HEK293T (cell line): ENCODE measurements at regions not wholly inside any gene's neighbourhood (a gene's known extent, or its start where the extent isn't known, plus 50 kb on each side); places are given as distances from the start of the nearest gene placed in this dataset.

Experiments used
- CTCF ChIA-PET: fragments of 350-600 bp; formaldehyde crosslinking; extraction: SDS; loops from one replicate; lab custom pipeline; 2021; ENCODE audit warnings: antibody characterized with exemption, inconsistent platforms; lab: Yijun Ruan, JAX
- POLR2A ChIA-PET: fragments of 350-600 bp; formaldehyde crosslinking; extraction: SDS; loops from one replicate; lab custom pipeline; 2020; ENCODE audit warnings: antibody characterized with exemption, inconsistent platforms; lab: Yijun Ruan, JAX
- DNase-seq: peaks from one replicate; pipeline ENCODE4 v3.0.0; 2012; ENCODE audit warnings: mixed read lengths; ENCODE audit errors: extremely low spot score
- ARNT ChIP-seq: fragments of 450-650 bp; IDR thresholded peaks from 2 replicates; pipeline ENCODE4 v1.6.1; 2017; ENCODE audit warnings: mild to moderate bottlenecking
- BHLHE40 ChIP-seq: fragments of 450-650 bp; IDR thresholded peaks from 2 replicates; pipeline ENCODE4 v1.6.1; 2016; ENCODE audit warnings: mild to moderate bottlenecking, moderate library complexity, borderline replicate concordance
- CTBP1 ChIP-seq: fragments of 450-650 bp; IDR thresholded peaks from 2 replicates; pipeline ENCODE4 v1.6.1; 2016; ENCODE audit warnings: borderline replicate concordance
- ELF4 ChIP-seq: fragments of 450-650 bp; IDR thresholded peaks from 2 replicates; pipeline ENCODE4 v1.6.1; 2017; ENCODE audit warnings: antibody characterized with exemption
- FOXA1 ChIP-seq: fragments of 450-650 bp; IDR thresholded peaks from 2 replicates; pipeline ENCODE4 v1.6.1; 2016; ENCODE audit warnings: mild to moderate bottlenecking
- FOXK2 ChIP-seq: fragments of 450-650 bp; IDR thresholded peaks from 2 replicates; pipeline ENCODE4 v1.6.1; 2016; ENCODE audit warnings: mild to moderate bottlenecking
- FOXM1 ChIP-seq: fragments of 450-650 bp; IDR thresholded peaks from 2 replicates; pipeline ENCODE4 v1.6.1; 2017; ENCODE audit warnings: mild to moderate bottlenecking, borderline replicate concordance
- HDGF ChIP-seq: fragments of 450-650 bp; IDR thresholded peaks from 2 replicates; pipeline ENCODE4 v1.6.1; 2017; ENCODE audit warnings: antibody characterized with exemption, borderline replicate concordance
- L3MBTL2 ChIP-seq: fragments of 450-650 bp; conservative IDR thresholded peaks from 2 replicates; pipeline ENCODE4 v1.6.1; 2016; ENCODE audit warnings: mild to moderate bottlenecking
- LEF1 ChIP-seq: fragments of 450-650 bp; IDR thresholded peaks from 2 replicates; pipeline ENCODE4 v1.6.1; 2017; ENCODE audit warnings: mild to moderate bottlenecking, borderline replicate concordance
- NFRKB ChIP-seq: fragments of 450-650 bp; IDR thresholded peaks from 2 replicates; pipeline ENCODE4 v1.6.1; 2016; ENCODE audit warnings: mild to moderate bottlenecking, moderate library complexity
- PKNOX1 ChIP-seq: fragments of 450-650 bp; IDR thresholded peaks from 2 replicates; pipeline ENCODE4 v1.6.1; 2016
- SP1 ChIP-seq: fragments of 450-650 bp; IDR thresholded peaks from 2 replicates; pipeline ENCODE4 v1.6.1; 2017
- SUZ12 ChIP-seq: fragments of 450-650 bp; IDR thresholded peaks from 2 replicates; pipeline ENCODE4 v1.6.1; 2016; ENCODE audit warnings: mild to moderate bottlenecking
- TARDBP ChIP-seq: fragments of 450-650 bp; IDR thresholded peaks from 2 replicates; pipeline ENCODE4 v1.6.1; 2016
- ZNF384 ChIP-seq: fragments of 450-650 bp; IDR thresholded peaks from 2 replicates; pipeline ENCODE4 v1.6.1; 2016

GRCh38 chr5:114928644-114929462 lies 240.9 kb downstream of the TRIM36 start:
- ChIA-PET CTCF (no interaction called here), POLR2A (no interaction called here)
- TF ChIP-seq FOXK2 = no peak
- TF ChIP-seq ELF4 = no peak
- TF ChIP-seq FOXA1 = no peak
- no peak for TF ChIP-seq SUZ12
- no peak for TF ChIP-seq NFRKB
- no peak for DNase-seq

- ChIA-PET POLR2A (no interaction called here), CTCF (no interaction called here)
These were observed 244.9 kb downstream of the TRIM36 start for GRCh38 chr5:114924769-114925168.

GRCh38 chr5:114912189-114912920 lies 257.4 kb downstream of the TRIM36 start:
- TF ChIP-seq ZNF384 (no peak), HDGF (no peak), L3MBTL2 (no peak), LEF1 (no peak), FOXK2 (no peak), ELF4 (no peak), SP1 (no peak)
- ChIA-PET POLR2A (interaction anchor here (0.9 kb wide), 1 partner anchor 15 kb away, joined by 3 read pairs; no protein-coding TSS in a partner anchor), CTCF (no interaction called here)
- DNase-seq = no peak

More at GRCh38 chr5:114924769-114925168, 244.9 kb downstream of the TRIM36 start:
- no peak for TF ChIP-seq ELF4
- no peak for TF ChIP-seq LEF1
- no peak for TF ChIP-seq CTBP1
- no peak for TF ChIP-seq TARDBP
- TF ChIP-seq SUZ12 = no peak
- no peak for TF ChIP-seq L3MBTL2
- no peak for TF ChIP-seq HDGF
- DNase-seq = no peak

DNA sequence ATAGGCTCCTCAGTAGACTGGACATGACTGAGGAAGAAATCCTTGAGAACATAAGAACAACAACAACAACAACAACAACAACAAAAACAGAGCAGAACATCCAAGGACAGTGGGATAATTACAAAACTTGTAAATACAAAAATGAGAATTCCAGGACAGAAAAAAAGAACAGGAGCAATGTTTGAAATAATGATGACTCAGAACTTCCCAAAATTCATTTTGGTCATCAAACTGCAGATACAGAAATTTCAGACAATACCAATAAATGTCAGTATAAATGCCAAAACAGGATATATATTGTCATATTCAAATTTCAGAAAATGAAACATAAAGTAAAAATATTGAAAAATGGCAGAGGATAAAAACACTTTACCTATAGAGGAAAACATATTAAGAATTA lies 259.0 kb downstream of the TRIM36 start:
- TF ChIP-seq TARDBP (no peak), ZNF384 (no peak), L3MBTL2 (no peak), SP1 (no peak), HDGF (no peak), BHLHE40 (no peak), LEF1 (no peak), FOXK2 (no peak), ARNT (no peak), SUZ12 (no peak), ELF4 (no peak), FOXA1 (no peak), PKNOX1 (no peak), FOXM1 (no peak), CTBP1 (no peak)
- ChIA-PET CTCF (no interaction called here), POLR2A (no interaction called here)
- DNase-seq = no peak

GRCh38 chr5:114909424-114909823 lies 260.3 kb downstream of the TRIM36 start:
- TF ChIP-seq TARDBP = no peak
- TF ChIP-seq FOXK2 = no peak
- no peak for TF ChIP-seq PKNOX1
- no peak for TF ChIP-seq CTBP1
- no peak for TF ChIP-seq LEF1
- TF ChIP-seq NFRKB = no peak
- no peak for TF ChIP-seq ELF4
- TF ChIP-seq BHLHE40 = no peak
- no peak for TF ChIP-seq SUZ12
- no peak for TF ChIP-seq L3MBTL2
- no peak for TF ChIP-seq HDGF
- TF ChIP-seq ARNT = no peak
- TF ChIP-seq ZNF384 = no peak
- ChIA-PET POLR2A (no interaction called here), CTCF (no interaction called here)
- DNase-seq = no peak

- ChIA-PET CTCF (no interaction called here), POLR2A (no interaction called here)
- no peak for DNase-seq
- TF ChIP-seq L3MBTL2 (no peak), PKNOX1 (no peak), SUZ12 (no peak), ELF4 (no peak), LEF1 (no peak), BHLHE40 (no peak), ARNT (no peak), HDGF (no peak), FOXK2 (no peak), FOXM1 (no peak), FOXA1 (no peak), NFRKB (no peak), TARDBP (no peak)
These were observed 265.9 kb downstream of the TRIM36 start for GRCh38 chr5:114903767-114904166.
